ENCODE measurements at regions not wholly inside any gene's neighbourhood (a gene's known extent, or its start where the extent isn't known, plus 50 kb on each side); places are given as distances from the start of the nearest gene placed in this dataset.

DNA sequence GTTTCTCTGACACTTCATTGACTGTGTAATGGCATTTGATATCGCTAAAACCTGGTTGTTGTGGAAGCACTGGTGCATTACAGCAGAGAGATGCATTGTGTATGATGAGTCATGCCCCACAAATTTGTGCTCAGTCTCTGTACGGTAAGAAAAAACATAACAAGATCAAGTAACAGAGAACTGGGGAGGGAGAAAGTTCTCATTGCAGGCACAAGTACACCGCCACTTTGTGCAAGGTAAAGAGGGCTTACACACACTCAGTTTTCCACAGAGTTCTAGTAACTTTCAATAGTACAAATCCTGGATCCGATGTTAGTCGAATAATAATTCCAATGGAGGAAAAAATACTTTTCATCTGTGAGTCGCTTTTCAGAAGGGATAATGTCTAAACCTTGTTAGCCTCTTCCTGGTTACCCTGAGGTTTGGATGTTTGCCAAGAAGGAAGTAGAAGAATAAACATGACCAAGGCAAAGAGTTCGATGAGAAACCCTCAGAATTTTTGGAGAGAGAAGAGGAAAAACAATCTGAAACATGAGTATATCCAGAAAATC, 512.5 kb upstream of the SLIT2 start:
- Mint-ChIP-seq H3K4me1 (ENCODE audit: low read depth, unreplicated experiment) (no peaks in the 10 kb centered on the region), H3K27me3 (ENCODE audit: insufficient read depth, unreplicated experiment) (no peaks in the 10 kb centered on the region), H3K9me3 (ENCODE audit: unreplicated experiment) (no peaks in the 10 kb centered on the region), H3K36me3 (ENCODE audit: insufficient read depth, unreplicated experiment) (no peaks in the 10 kb centered on the region), H3K27ac (ENCODE audit: unreplicated experiment) (no peak overlapping the region), H3K4me3 (ENCODE audit: unreplicated experiment) (no peak overlapping the region)
- ChIA-PET POLR2A (no interaction called here), CTCF (no interaction called here)
- H3K27me3 ChIP-seq (replicated peaks; ENCODE audit: control insufficient read depth, insufficient read depth, low read length), result no peaks in the 10 kb centered on the region
- H3K9me3 ChIP-seq, result no peaks in the 10 kb centered on the region
- intact Hi-C loops (cut with micrococcal nuclease; ENCODE audit: unreplicated experiment), result no loop called here
- no peaks in the 10 kb centered on the region for H3K4me1 ChIP-seq
- BruUV-seq (replicated peaks), result no TSS peak
- no peaks in the 10 kb centered on the region for H3K36me3 ChIP-seq (ENCODE audit: control insufficient read depth, insufficient read depth, low read length)
- H3K4me3 ChIP-seq (ENCODE audit: low read depth, low read length), result no peak overlapping the region
- TF ChIP-seq, protein P1, sequence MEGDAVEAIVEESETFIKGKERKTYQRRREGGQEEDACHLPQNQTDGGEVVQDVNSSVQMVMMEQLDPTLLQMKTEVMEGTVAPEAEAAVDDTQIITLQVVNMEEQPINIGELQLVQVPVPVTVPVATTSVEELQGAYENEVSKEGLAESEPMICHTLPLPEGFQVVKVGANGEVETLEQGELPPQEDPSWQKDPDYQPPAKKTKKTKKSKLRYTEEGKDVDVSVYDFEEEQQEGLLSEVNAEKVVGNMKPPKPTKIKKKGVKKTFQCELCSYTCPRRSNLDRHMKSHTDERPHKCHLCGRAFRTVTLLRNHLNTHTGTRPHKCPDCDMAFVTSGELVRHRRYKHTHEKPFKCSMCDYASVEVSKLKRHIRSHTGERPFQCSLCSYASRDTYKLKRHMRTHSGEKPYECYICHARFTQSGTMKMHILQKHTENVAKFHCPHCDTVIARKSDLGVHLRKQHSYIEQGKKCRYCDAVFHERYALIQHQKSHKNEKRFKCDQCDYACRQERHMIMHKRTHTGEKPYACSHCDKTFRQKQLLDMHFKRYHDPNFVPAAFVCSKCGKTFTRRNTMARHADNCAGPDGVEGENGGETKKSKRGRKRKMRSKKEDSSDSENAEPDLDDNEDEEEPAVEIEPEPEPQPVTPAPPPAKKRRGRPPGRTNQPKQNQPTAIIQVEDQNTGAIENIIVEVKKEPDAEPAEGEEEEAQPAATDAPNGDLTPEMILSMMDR (IDR thresholded peaks at IDR 0.05; ENCODE audit: insufficient read depth in 1 of 2, low read depth in 1 of 2, low read length in 1 of 2, severe bottlenecking in 1 of 2, unreplicated experiment in 1 of 2), result no peak
- DNase-seq, result no peak

DNA sequence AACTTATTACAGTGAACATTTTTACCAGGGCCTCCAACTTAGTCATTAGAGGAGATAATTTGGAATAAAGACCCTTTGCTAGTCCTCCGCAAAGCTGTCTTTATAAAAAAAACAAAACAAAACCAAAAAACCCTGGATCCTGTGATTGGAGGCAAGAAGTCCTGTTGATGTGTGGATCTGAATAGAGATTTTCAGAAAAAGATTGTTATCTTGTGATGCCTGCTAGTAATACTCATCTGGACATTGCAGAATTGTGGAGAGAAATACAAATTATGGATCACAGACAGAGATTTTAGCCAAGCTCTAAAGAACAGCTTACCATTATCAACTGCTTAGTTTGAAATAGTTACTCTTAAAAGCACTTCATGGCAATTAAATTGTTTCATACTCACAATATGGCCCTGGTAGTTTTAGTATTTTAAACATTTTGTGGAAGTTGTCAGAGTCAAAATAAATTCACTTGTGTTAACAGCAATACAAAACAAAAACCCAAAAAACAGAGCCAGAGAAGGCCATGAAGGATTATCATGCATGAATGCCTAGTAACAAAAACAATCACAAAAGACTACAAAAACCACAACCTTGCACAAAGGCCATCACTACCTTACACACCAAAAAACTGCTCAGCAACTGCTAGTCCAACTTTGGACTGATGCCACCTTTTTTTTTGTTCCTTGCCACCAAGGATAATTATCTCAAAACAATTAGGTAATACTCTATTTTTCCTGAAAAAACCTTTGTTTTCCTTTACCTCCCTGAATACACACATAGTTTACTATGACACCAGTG, 514.5 kb upstream of the SLIT2 start:
- H3K4me3 ChIP-seq (ENCODE audit: low read depth, low read length), result no peak overlapping the region
- no peaks in the 10 kb centered on the region for H3K4me1 ChIP-seq
- TF ChIP-seq, protein P1 (IDR thresholded peaks at IDR 0.05; ENCODE audit: insufficient read depth in 1 of 2, low read depth in 1 of 2, low read length in 1 of 2, severe bottlenecking in 1 of 2, unreplicated experiment in 1 of 2), result no peak
- POLR2A ChIA-PET, result no interaction called here
- Mint-ChIP-seq H3K27me3 (ENCODE audit: insufficient read depth, unreplicated experiment) (no peaks in the 10 kb centered on the region), H3K36me3 (ENCODE audit: insufficient read depth, unreplicated experiment) (no peaks in the 10 kb centered on the region), H3K9me3 (ENCODE audit: unreplicated experiment) (no peaks in the 10 kb centered on the region), H3K4me1 (ENCODE audit: low read depth, unreplicated experiment) (no peaks in the 10 kb centered on the region), H3K4me3 (ENCODE audit: unreplicated experiment) (no peak overlapping the region), H3K27ac (ENCODE audit: unreplicated experiment) (no peak overlapping the region)
- intact Hi-C loops (cut with micrococcal nuclease; ENCODE audit: unreplicated experiment), result no loop called here
- H3K27me3 ChIP-seq (replicated peaks; ENCODE audit: control insufficient read depth, insufficient read depth, low read length), result no peaks in the 10 kb centered on the region
- no peaks in the 10 kb centered on the region for H3K9me3 ChIP-seq
- no peaks in the 10 kb centered on the region for H3K36me3 ChIP-seq (ENCODE audit: control insufficient read depth, insufficient read depth, low read length)
- CTCF ChIA-PET, result no interaction called here
- no TSS peak for BruUV-seq (replicated peaks)
- DNase-seq, result no peak

DNA sequence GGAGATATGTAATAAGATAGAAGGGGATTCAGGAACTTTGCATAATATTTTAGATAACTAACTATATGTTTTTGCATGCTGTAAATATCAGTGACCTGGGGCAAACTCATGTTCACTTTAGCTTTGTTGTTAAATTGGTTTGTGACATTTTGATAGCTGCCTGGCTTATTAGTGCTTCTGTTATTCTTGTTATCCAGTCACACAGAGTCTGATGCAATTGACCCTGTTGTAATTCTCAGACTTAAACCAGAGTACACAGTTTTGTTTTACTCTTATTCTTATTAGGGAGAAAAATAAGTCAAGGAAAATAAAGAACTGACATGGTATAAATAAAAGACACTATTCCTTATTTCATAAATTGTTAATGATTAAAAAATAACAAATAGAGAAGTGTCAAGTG, 516.7 kb upstream of the SLIT2 start:
- ChIA-PET CTCF (no interaction called here), POLR2A (no interaction called here)
- Mint-ChIP-seq H3K27ac (ENCODE audit: unreplicated experiment) (no peak overlapping the region), H3K36me3 (ENCODE audit: insufficient read depth, unreplicated experiment) (no peaks in the 10 kb centered on the region), H3K9me3 (ENCODE audit: unreplicated experiment) (no peaks in the 10 kb centered on the region), H3K4me3 (ENCODE audit: unreplicated experiment) (no peak overlapping the region), H3K27me3 (ENCODE audit: insufficient read depth, unreplicated experiment) (no peaks in the 10 kb centered on the region), H3K4me1 (ENCODE audit: low read depth, unreplicated experiment) (no peaks in the 10 kb centered on the region)
- intact Hi-C loops (cut with micrococcal nuclease; ENCODE audit: unreplicated experiment), result no loop called here
- Histone ChIP-seq H3K4me3 (ENCODE audit: low read depth, low read length) (no peak overlapping the region), H3K36me3 (ENCODE audit: control insufficient read depth, insufficient read depth, low read length) (no peaks in the 10 kb centered on the region), H3K9me3 (no peaks in the 10 kb centered on the region), H3K27me3 (replicated peaks; ENCODE audit: control insufficient read depth, insufficient read depth, low read length) (no peaks in the 10 kb centered on the region), H3K4me1 (no peaks in the 10 kb centered on the region)
- no TSS peak for BruUV-seq (replicated peaks)
- DNase-seq, result no peak
- TF ChIP-seq, protein P1 (IDR thresholded peaks at IDR 0.05; ENCODE audit: insufficient read depth in 1 of 2, low read depth in 1 of 2, low read length in 1 of 2, severe bottlenecking in 1 of 2, unreplicated experiment in 1 of 2), result no peak

All from Caco-2 (cell line).